Muscle of leg (tissue), 3 donors: ENCODE measurements at regions not wholly inside any gene's neighbourhood (a gene's known extent, or its start where the extent isn't known, plus 50 kb on each side); places are given as distances from the start of the nearest gene placed in this dataset.

Experiments used
- DNase-seq: peaks from one replicate; pipeline ENCODE4 v3.0.0; 2013
- H3K27ac ChIP-seq: one replicate; pipeline ENCODE4 v1.5.1; 2013; ENCODE audit warnings: mild to moderate bottlenecking, low read length, control low read depth
- H3K27me3 ChIP-seq: one replicate; pipeline ENCODE4 v1.6.1; 2013; ENCODE audit warnings: low read length; ENCODE audit not compliant: control insufficient read depth, insufficient read depth
- H3K36me3 ChIP-seq: one replicate; pipeline ENCODE4 v1.6.1; 2013; ENCODE audit warnings: low read length; ENCODE audit not compliant: control insufficient read depth, insufficient read depth
- H3K4me1 ChIP-seq: one replicate; pipeline ENCODE4 v1.6.1; 2013; ENCODE audit warnings: low read length; ENCODE audit not compliant: control insufficient read depth, insufficient read depth
- H3K4me3 ChIP-seq: one replicate; pipeline ENCODE4 v1.5.1; 2013; ENCODE audit warnings: low read length, control low read depth
- H3K9me3 ChIP-seq: replicated peaks from 2 replicates; pipeline ENCODE4 v1.6.1; 2013; ENCODE audit warnings: low read depth, low read length; ENCODE audit not compliant: control insufficient read depth
- WGBS: methylation state at CpG from one replicate; pipeline ENCODE4 v1.1.5; 2013; ENCODE audit warnings: missing lambda C conversion rate; ENCODE audit not compliant: insufficient coverage; 5-methylcytosine and 5-hydroxymethylcytosine counted together

DNA sequence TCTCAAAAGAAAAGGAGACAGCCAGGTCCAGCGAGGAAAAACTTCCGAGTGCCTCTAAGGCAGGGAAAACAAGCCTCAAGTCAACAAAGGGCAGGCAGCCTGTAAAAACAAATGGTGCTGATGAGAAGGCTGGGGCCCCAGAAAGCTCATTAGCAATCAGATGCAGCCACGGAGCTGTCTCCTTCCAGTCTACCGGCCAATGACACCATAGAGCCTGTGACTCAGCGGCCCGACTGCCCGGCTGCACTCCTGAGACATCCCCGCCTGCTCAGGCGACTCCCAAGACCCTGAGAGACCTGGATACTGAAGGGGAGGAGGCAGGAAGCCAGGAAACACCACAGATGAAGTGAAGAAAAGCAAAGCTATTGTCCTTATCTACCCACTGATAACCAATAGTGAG, 120.1 kb upstream of the HDDC2 start:
- no peaks in the 10 kb centered on the region for H3K9me3 ChIP-seq
- H3K4me3 ChIP-seq: no peak overlapping the region
- no peak overlapping the region for H3K27ac ChIP-seq
- peaks cover 2% of the 10 kb centered on the region for H3K27me3 ChIP-seq
- H3K36me3 ChIP-seq: no peaks in the 10 kb centered on the region
- peak; percentile 13 for DNase-seq
- H3K4me1 ChIP-seq: no peaks in the 10 kb centered on the region
- WGBS: 15% methylated on average over 8 of the region's 9 CpGs

DNA sequence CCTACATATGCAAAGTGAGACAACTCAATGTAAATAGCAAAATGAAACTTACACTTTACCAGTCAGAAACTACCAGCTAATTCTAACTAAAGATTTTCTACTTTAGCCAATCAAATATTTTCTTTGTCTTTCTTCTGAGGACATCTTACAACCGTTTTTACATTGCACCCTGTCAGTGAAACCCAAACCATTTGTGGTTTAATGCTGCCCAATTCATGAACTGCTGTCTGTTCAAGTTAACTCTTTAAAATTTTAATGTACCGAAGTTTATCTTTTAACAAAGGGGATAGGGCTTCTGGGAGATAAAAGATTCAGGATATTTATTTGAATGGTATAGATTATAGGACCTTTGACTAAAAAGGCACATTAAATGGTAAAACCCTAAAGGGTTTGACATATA, 121.3 kb upstream of the HDDC2 start:
- WGBS: no CpG with 5 or more reads among the region's 2 CpGs

DNA sequence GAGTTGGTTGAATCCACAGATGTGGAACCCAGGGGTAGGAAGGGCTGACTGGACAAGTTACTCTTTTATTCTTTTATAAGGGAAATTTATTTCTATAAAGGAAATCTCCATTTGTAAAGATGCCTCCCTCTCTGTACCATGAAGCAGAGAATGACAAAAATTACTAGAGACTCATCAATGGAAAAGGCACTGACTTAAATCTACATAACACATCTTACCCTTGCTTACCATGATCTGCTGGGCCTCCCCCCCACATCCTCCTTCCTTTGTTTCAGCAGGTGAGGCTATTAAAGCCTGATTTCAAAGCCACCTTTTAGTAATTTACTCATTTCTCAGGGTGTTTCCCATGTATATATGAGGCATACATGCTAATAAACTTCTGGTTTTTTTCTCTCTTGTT, 130.2 kb upstream of the HDDC2 start:
- Histone ChIP-seq H3K27ac (no peak overlapping the region), H3K4me1 (no peaks in the 10 kb centered on the region), H3K9me3 (no peaks in the 10 kb centered on the region), H3K4me3 (no peak overlapping the region), H3K27me3 (no peaks in the 10 kb centered on the region), H3K36me3 (no peaks in the 10 kb centered on the region)
- DNase-seq: no peak

More for the DNA sequence above, 121.3 kb upstream of the HDDC2 start:
- Histone ChIP-seq H3K27ac (no peak overlapping the region), H3K36me3 (no peaks in the 10 kb centered on the region), H3K4me3 (no peak overlapping the region), H3K27me3 (peaks cover 2% of the 10 kb centered on the region), H3K4me1 (no peaks in the 10 kb centered on the region), H3K9me3 (no peaks in the 10 kb centered on the region)
- no peak for DNase-seq

DNA sequence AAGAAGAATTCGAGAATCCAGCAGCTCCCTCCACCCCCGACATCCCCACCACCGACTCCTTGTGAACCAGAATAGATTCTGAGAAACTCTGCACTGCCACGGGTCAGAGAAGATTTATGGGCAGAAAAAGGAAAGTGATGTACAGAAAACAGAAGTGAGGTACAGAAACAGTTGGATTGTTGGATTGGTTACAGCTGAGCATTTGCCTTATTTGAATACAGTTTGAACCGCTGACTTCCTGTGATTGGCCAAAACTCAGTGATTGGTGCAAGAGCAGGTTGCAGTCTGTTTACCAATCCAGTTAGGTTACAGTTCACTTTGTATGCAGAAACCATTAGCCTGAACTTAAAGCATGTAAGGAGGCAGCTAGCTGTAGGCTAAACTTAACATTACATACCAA, 131.2 kb upstream of the HDDC2 start:
- Histone ChIP-seq H3K4me3 (no peak overlapping the region), H3K27me3 (no peaks in the 10 kb centered on the region), H3K27ac (no peak overlapping the region), H3K36me3 (no peaks in the 10 kb centered on the region), H3K9me3 (no peaks in the 10 kb centered on the region), H3K4me1 (no peaks in the 10 kb centered on the region)
- 0% methylated on average over 1 of the region's 5 CpGs for WGBS
- DNase-seq: no peak

DNA sequence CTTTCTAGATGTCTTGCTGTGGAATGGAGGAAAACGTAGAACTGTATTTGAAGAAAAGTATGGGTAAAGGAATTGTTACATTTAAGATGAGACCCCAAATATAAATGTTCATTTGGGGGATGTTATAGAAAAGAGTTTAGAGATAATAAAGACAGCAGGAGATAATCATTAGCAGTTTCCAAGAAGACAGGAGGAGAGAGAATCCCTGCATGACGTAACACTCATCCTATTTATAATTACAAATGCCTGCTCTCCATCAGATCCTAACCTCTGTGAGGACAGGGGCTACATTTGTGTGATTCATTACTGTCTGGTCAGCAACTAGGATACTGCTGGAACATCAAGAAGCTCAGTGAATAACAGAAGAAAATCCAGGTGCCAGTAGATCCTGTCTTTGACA, 133.0 kb upstream of the HDDC2 start:
- H3K9me3 ChIP-seq: no peaks in the 10 kb centered on the region
- H3K36me3 ChIP-seq: no peaks in the 10 kb centered on the region
- no CpG with 5 or more reads among the region's 2 CpGs for WGBS

DNA sequence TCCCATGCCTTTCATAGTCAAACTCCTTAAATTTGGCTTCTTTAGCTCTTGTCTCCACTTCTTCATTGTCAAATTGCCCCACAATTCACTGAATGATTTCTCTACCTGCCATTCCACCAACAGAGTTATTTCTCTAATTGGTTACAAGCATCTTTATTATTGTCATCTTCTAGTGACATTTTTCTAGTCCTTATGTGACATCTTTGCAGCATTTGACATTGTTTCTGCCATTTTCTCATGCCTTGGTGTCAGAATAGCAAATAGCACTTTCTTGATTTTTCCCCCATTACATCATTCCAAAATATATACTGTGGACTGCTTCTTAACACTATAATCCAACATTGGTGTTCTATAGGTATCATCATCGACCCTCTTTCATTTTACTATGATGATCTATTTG, 137.7 kb upstream of the HDDC2 start:
- no peaks in the 10 kb centered on the region for H3K27me3 ChIP-seq
- H3K27ac ChIP-seq: no peak overlapping the region
- no peak overlapping the region for H3K4me3 ChIP-seq
- no peak for DNase-seq
- WGBS: no CpG with 5 or more reads among the region's 1 CpG
- H3K36me3 ChIP-seq: no peaks in the 10 kb centered on the region
- H3K4me1 ChIP-seq: peaks cover 4% of the 10 kb centered on the region
- H3K9me3 ChIP-seq: no peaks in the 10 kb centered on the region

More for the DNA sequence above, 133.0 kb upstream of the HDDC2 start:
- no peak for DNase-seq
- Histone ChIP-seq H3K4me3 (no peak overlapping the region), H3K4me1 (no peaks in the 10 kb centered on the region), H3K27me3 (no peaks in the 10 kb centered on the region), H3K27ac (no peak overlapping the region)

DNA sequence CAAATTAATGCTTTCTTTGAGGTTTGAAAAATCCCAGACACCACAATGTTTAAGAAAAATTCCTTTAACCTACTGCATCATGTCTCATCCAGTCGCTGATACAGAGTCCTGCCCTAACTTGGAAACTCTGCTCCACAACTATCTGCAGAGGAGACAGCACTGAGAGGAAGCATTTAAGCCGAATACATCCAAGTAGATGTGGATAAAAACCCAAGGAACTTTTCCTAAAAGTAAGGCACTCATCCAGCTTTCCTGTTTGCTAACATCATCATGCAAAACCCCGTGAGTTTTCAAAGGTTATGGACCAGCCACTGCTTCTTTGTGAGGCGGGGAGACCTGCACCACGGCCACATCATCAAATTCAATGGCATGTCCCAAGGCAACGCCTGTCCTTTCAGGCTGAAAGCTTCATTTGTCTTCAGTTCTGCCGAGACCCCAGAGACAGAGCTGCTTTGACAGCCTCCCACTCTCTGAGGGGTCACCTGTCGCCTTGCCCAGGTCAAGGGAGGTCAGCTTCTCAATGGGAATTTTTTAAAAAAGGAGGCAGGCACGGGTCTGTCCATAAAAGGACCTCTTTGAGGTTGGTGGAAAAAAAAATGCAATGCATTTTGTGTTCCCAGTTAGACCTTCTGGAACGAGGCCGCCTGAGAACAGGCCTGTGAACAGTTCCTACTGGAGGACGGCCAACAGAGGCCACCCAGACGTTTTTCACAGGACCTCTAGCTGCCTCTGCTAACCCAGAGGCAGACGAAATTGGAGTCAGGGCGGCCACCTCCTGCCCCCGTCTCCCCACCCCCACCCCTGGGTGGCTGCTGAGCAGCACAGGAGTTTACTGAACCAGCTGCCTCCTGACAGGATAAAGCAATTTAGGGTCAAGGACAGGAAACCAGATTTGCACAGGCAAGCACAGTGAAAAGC, 142.5 kb upstream of the HDDC2 start:
- 15% methylated on average over 16 of the region's 16 CpGs for whole genome bisulfite sequencing
- Histone ChIP-seq H3K4me1 (peaks cover 12% of the 10 kb centered on the region), H3K36me3 (no peaks in the 10 kb centered on the region), H3K27ac (peak overlapping the region; percentile 10), H3K27me3 (no peaks in the 10 kb centered on the region), H3K4me3 (no peak overlapping the region), H3K9me3 (no peaks in the 10 kb centered on the region)
- DNase-seq: peak; percentile 73

DNA sequence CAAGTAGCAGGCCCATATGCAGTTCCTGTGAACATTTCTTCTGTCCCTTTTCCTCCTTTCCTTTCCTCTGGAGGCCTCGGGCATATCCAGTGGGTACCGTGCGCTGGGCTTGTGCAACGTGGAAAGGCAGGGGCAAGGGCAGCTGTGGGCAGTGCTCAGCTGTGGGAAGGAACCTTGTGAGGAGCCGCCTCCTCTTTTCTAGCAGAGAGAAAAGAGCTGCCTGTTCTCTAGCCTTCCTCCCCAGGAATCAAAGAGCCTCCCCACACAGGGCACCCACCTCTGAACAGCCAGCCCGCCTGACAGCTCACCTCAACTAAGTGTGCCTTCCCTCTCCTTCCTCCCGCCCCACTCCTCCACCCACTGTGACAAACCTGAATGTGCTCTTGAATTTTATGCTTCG, 143.3 kb upstream of the HDDC2 start:
- DNase-seq: no peak
- Histone ChIP-seq H3K9me3 (no peaks in the 10 kb centered on the region), H3K4me3 (no peak overlapping the region), H3K27ac (peak overlapping the region; percentile 10), H3K36me3 (no peaks in the 10 kb centered on the region), H3K4me1 (peaks cover 12% of the 10 kb centered on the region), H3K27me3 (no peaks in the 10 kb centered on the region)
- WGBS: 73% methylated on average over 3 of the region's 8 CpGs

DNA sequence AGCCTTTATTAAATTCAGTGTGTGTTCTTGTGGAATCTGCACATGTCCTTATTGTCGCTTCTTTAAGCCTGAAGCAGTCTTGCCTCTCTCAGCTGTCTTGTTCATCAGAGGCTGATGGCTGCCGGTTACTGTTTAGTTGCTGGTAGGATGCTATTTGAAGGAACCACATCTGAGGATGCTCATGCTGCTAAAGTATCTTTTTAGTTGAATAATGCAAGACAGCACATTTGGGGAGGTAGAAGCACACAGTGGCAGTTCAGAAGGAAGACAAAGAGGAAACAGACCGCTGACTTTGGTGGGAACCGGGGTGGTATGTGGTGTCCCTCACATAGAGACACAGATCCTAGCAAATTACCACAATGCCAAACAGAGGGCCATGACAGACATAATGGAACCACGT, 144.2 kb upstream of the HDDC2 start:
- H3K27ac ChIP-seq: no peak overlapping the region
- no peak overlapping the region for H3K4me3 ChIP-seq
- H3K27me3 ChIP-seq: no peaks in the 10 kb centered on the region
- H3K4me1 ChIP-seq: peaks cover 12% of the 10 kb centered on the region
- DNase-seq: no peak
- H3K9me3 ChIP-seq: no peaks in the 10 kb centered on the region
- WGBS: 80% methylated on average over 3 of the region's 5 CpGs
- no peaks in the 10 kb centered on the region for H3K36me3 ChIP-seq

DNA sequence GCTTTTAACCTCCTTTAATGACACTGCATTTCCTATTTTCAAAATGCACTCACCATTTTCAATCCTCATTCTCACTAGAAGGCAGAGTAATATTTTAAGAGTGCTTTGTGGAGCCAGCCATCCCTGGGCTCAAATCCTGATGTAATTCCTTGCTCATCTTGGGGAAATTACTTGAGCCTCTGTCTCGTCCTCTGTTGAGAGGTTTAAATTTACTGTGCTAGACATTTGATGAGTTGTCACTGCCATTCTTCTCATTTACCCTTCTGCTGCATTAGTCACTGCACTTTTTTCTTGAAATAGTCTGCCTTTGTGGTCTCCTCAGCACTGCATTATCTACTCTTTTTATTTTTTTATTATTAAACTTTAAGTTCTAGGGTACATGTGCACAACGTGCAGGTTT, 150.0 kb upstream of the HDDC2 start:
- no peak overlapping the region for H3K4me3 ChIP-seq
- no peaks in the 10 kb centered on the region for H3K27me3 ChIP-seq
- DNase-seq: no peak
- H3K27ac ChIP-seq: no peak overlapping the region
- H3K4me1 ChIP-seq: no peaks in the 10 kb centered on the region
- WGBS: no CpG with 5 or more reads among the region's 2 CpGs
- H3K36me3 ChIP-seq: no peaks in the 10 kb centered on the region
- peaks cover 18% of the 10 kb centered on the region for H3K9me3 ChIP-seq

DNA sequence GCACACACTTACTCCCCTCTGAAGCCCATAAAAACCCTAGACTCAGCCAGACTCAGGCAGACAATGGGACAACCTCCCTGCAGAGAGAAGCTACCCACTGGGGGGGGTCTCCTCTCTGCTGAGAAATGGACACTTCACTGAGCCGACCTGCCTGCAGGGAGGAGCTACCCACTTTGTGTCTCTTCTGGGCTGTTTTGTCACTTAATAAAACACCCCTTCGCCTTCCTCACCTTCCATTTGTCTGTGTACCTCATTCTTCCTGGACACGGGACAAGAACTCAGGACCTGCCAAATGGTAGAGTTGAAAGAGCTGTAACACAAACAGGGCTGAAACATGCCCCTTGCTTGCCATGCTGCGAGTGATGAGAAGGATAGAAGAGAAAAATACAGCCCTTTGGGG, 151.7 kb upstream of the HDDC2 start:
- H3K36me3 ChIP-seq: no peaks in the 10 kb centered on the region
- no peak for DNase-seq
- 88% methylated on average over 1 of the region's 4 CpGs for WGBS

More for the DNA sequence above, 151.7 kb upstream of the HDDC2 start:
- Histone ChIP-seq H3K4me3 (no peak overlapping the region), H3K4me1 (no peaks in the 10 kb centered on the region), H3K27me3 (no peaks in the 10 kb centered on the region), H3K9me3 (peaks cover 18% of the 10 kb centered on the region), H3K27ac (no peak overlapping the region)
